D341Med (cell line): ENCODE measurements at regions not wholly inside any gene's neighbourhood (a gene's known extent, or its start where the extent isn't known, plus 50 kb on each side); places are given as distances from the start of the nearest gene placed in this dataset.

Experiments used
- DNase-seq: peaks from one replicate; pipeline ENCODE4 v3.0.0; 2012; ENCODE audit warnings: low spot score

DNA sequence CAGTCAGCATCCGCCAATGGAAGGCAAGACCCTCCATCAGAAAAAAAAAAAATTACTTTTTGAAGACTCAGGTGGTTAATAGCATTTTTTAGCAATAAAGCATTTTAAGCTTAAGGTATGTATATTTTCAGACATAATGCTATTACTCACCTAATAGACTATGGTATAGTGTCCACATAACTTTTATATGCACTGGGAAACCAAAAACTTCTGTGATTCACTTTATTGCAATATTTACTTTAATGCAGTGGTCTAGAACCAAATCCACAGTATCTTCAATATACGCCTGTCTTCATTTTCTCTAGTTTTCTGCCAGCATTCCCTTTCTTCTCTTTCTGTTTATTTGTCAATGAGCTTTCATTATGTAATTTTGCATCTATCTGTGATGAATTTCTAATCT lies 418.1 kb downstream of the SLITRK6 start:
- no peak for DNase-seq

DNA sequence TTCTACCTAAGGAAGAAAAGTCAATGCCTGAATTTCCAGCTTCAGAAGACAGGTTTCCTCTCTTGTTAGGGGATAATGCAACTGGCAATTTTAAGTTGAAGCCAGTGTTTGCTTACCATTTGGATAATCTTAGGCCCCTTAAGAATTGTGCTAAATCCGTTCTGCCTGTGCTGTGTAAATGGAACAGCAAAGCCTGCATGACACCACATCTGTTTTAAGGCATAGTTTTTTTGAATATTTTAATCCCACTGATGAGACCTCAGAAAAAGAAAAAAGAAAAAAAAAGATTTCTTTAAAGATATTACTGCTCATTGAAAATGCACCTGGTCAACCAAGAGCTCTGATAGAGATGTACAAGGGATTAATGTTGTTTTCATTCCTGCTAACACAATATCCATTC lies 419.2 kb downstream of the SLITRK6 start:
- DNase-seq = no peak

DNA sequence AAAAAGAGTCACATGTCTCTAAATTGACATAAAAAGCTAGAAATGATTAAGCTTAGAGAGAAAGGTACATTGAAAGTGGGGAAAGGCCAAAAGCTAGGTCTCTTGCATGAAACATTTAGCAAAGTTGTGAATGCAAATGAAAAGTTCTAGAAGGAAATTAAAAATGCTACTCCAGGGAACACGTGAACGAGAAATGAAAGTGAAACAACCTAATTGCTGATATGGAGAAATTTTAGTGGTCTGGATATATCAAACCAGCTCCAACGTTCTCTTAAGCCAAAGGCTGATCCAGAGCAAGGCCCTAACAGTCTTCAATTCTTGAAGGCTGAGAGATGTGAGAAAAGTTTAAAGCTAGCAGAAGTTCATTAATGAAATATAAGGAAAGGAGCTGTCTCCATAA lies 419.8 kb downstream of the SLITRK6 start:
- DNase-seq = no peak

DNA sequence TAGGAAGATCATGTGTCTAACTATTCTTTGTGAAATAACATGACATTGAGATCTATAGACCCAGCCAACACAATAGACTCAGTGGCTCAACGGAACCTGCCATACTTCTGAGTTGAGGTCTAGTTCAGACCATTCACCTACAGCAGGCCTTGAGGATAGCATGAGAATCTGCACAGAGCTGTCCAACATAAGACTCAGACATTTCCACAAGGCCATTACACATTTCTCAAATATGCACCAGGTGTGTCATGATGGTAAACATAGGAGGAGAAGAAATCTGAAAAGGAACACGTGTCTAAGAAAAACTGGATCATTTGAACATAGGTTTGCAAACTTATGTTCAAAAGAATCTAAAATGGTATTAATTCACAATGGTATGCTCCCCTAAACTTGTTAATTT lies 421.4 kb downstream of the SLITRK6 start:
- no peak for DNase-seq

DNA sequence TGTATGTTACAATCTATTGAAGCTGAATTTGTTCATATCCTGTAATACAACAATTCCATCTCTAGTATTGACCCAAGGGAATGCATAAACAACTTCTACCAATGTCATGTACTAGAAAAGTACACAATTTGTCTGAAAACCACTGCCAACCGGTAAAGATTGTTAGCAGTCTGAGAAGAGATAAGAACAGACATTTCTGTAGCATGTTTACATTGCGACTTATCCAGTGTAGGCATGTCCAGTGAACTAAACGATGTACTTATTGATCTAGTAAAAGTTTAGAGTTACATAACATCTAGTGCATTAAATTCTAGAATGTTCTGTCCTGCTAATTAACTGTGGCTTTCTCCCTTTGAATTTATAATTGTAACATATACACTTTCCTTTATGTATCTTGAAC lies 425.9 kb downstream of the SLITRK6 start:
- no peak for DNase-seq

DNA sequence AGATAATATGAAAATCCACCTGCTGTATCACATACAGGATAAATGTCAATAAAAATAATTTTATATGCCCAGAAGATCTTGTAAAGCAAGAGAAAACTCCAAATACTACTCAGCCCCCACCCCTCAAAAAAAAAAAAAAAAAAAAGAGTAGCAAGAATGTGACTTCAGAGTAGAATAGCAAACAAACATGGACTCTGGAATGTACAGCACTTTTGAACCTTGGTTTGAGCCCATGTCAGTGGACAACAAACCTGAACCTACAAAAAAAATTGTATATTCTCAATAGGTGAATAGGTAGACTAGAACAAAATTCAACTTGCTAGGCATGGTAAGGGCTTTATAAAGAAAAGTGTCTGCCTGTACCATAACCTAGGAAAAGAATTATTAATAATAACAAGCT lies 428.0 kb downstream of the SLITRK6 start:
- DNase-seq = no peak

DNA sequence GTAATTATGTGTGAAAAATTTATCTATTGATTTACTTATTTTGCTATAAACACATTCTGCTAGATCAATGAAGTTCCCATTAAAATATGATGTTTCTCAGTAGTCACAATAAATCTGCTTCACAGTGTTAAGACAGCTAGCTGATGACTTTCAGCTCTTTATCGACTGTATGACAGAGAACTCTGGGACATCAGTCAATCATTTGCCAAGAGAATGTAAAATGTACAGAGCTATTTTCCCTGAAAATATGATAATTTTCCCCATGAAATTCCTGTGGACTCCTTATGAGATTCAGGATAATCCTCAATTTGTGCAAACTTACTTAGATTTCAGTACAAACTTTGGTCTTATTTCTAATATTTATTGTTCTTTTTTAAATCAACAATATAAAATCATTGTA lies 430.5 kb downstream of the SLITRK6 start:
- DNase-seq = no peak

DNA sequence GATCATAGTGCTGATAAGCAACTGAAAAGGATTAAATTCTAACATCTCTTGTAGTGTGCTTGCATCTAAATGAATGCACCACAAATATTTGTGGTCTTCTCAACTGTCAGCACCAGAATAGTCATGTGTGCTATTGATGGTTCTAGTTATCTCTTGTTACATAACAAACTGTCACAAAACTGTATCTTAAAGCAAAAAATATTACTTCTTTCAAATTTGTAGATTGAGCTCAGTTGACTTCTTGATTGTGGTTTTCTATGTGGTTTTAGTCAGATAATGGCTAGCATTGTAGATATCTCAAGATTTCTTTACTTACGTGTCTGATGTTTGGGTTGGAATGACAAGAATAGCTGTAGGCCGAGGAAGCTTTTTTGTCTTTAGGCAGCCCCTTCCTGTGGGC lies 431.3 kb downstream of the SLITRK6 start:
- DNase-seq = no peak

DNA sequence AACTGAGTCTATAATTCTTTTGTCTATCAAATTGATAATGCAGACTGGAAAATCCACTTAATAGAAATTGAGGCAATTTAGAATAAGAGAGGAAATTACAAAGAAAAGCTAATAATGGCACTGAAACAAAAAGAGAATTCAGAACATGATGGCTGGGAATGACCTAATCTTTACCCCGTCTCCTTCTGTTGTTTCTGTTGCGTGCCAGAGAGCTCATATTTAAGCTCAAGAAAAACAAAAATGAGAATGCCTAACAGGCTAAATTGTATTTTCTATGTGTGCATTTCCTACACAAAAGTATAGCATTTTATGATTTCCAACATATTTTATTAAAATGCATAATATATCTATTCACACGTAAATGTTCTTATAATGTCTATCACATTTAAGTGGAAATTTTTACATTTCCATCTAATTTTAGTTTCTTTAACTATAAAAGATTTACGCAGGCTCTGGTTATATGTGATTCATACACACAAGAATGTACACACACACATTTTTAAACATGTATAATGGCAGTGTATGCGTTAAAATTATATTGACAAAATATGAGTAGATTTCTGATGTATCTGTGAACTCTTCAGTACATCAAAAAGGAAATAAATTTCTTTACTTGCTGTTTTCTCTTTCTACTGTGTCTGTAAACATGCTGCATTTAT lies 432.3 kb downstream of the SLITRK6 start:
- no peak for DNase-seq

DNA sequence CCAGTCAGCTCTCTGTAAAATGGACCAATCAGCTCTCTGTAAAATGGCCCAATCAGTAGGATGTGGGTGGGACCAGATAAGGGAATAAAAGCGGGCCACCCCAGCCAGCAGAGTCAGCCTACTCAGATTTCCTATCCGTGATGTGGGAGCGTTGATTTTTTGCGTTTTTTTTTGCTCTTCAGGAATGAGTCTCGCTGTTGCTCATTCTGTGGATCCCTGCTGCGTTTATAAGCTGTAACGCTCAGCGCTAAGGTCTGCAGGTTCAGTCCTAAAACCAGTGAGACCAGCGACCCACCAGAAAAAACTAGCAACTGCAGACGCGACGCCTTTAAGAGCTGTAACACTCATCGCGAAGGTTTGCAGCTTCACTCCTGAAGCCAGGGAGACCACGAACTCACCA lies 435.7 kb downstream of the SLITRK6 start:
- no peak for DNase-seq

DNA sequence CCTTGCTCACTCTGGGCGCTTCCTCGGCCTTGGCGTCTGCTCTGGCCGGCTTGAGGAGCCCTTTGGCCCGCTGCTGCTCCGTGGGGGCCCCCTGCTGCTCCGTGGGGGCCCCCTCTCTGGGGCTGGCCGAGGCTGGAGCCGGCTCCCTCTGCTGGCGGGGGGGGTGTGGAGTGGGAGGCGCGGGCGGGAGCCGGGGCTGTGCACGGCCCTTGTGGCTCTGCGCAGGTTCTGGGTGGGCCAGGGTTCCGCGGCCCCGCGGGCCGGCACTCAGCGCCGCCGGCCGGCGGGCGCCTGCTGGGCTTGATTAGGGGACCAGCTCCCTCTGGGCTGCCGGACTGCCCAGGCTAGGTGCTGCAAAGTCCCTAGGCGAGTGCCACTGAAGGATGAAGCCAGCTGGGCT lies 436.2 kb downstream of the SLITRK6 start:
- DNase-seq = no peak

DNA sequence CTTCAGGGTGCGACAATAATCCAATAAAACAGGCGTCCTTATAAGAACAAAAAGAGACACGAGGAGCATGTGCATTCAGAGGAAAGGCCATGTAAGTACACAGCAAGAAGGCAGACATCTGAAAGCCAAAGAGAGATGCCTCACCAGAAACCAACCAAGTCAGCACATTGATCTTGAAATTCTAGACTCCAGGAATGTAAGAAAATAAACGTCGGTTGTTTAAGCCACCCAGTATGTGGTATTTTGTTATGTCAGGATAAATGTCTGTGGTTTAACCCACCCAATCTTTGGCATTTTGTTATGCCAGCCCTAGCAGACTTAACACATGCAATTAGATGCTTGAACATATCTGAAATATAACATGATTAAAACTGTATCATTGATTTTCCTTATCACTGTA lies 452.0 kb downstream of the SLITRK6 start:
- no peak for DNase-seq

DNA sequence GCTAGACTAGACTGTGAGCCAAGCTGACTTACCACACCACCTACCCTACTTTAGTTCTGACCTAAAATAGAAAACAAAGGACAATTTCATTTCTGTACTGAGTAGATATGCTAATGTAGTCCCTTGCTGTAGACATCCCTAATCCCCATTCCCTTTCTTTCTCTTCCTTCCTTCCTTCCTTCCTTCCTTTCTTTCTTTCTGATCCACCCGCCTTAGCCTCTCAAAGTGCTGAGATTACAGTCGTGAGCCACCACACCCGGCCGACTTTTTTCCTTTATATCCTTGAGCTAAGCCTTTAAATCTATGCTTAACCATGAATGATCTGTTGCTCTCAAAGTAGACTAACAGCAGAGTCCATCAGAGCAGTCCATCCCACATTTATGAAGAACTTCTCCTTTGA lies 465.0 kb downstream of the SLITRK6 start:
- no peak for DNase-seq

DNA sequence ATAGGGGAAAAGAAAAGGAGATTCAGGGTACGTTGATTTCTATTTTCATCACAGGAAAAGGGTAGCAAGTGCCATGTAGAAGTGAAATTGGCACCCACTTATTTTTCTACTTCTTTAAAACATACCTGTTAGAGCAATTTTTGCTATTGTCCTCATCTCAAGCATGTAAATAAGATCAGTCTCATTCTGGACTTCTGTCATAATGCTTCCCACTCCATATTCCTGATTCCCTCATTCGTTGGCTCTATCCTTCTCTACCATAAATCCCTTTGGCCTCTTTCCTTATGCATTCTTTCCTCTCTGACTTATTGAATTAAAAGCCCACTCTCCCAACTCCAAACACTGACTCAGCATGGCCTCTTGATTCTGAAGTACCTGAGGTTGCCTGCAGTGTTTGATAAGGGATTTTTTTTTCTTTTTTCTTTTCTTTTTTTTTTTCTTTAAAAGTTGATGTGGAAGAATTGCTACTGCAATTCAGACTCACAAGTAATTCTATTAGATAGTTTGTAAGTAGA lies 465.7 kb downstream of the SLITRK6 start:
- DNase-seq = no peak

DNA sequence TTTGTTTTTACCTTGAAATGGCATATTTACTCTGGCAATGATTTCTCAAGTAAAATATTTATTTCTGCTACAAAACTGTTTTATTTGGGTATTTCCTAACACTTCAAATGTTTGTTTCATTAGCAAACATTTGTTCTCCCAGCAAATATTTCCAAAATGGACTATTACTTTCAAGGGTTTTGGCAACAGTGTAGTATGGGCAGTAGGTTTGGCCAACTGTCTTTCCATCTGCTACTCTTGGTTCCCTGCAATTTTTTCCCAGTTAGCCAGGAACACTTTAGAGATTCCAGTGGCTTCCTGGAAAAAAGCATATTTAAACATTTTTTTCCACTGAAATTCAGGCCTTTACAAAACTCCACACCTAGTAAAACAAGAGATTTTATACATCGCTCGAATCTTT lies 466.6 kb downstream of the SLITRK6 start:
- DNase-seq = no peak

DNA sequence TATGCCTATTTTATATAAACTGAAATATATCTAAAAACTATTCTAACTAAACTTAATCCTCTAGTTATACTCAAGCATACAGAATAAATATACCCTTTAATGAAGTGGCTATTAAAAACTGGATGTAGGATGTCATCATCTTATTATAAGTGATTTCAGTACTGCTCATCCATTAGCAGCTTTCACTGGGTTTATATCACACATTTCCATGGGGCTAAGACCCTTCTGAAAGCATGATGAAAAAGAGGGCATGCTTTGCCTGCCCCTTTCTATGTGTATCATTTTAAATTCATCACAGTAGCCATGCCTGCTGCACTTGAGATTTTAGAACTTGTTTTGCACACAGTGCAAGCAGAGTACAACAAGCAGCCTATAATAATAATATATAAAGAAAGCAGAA lies 477.5 kb downstream of the SLITRK6 start:
- no peak for DNase-seq

DNA sequence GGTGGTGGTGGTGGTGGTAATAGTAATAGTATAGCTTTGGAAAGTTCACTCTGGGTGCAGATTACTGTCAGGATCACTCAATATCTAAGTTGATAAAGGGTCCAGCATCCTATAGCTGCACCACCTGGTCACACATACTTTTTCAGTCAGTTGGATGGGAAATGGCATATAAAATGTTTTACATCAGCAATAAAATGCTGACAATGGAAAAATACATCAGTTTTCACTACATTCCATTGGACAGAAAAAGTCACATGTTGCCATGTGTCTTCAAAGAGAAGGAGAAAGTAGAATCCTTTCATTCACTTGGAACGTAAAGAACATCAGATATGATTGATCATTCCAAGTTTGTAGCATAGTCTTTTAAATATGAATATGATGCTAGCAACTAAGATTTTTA lies 481.4 kb downstream of the SLITRK6 start:
- no peak for DNase-seq

DNA sequence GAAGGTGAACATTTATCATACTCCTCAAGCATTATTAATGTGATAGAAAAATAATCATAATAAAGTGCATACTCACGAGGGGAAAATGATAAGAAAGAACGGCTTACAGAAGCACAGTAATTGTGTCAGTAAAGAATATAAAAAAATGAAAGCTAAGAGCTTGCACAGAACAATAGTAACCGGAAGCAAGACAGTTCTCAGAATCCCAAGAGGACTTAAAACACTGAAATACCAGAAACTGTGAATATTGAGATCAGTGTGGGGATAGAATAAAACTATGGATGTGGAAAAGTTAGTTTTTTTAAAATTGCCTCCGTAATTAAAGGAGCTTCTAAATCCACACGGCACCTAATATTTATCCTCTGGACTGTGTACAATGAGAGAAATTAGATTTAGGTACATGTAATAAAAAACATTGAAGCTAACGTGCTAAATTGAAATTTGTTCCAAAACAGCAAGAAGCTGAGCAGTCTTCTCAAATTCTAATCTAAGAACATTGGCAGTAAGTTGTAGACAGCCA lies 482.7 kb downstream of the SLITRK6 start:
- DNase-seq = no peak

DNA sequence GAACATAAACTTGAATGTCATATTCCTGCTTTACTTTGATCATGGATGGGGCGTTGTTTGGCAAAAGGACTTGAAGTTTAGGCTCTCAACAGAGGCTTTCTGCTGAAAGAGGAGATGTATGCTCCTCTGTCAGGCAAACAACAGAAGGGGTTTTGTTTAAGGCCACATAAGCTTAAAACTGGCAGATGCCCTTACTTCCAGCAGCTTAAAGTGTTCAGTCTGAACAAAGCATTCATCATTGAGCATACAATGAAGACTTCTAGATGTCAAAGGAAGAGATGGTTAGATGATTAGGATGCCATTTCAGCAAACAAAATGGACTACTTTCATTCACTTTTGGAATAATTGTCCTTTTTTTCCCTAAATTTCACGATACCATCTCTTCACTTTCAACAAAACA lies 484.5 kb downstream of the SLITRK6 start:
- DNase-seq = peak; percentile 45

DNA sequence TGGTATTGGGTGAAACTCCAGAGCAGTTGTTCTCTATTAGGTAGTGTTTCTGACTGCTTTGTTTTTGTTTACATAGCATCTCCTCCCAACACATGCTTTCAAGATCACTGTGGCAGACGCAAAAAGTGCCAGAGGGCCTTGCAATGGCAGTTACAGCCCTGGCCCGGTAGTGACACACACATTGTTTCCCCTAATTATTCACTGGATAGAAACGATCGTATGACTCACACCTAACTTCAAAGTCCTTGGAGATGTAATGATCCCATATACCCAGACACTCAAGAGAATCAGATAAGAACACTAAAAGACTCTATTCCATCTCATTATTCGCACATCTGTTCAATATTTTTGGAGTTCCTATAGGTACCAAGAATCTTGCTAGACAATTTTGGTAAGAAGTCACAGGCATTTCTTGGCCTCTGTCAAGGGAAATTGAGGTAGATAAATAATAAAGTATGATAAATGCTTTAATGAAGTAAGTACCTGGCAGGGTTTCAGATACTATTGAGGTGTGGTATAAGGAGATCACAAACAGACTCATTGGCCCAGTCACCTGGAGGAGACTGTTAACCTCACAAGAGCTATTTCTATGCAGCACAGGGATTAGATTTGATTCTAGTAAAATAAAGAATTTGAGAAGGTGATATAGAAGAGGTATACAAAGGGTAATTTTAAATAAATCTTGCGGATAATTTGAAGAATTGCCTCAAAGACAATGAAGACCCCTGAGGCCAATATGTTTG lies 485.3 kb downstream of the SLITRK6 start:
- no peak for DNase-seq

DNA sequence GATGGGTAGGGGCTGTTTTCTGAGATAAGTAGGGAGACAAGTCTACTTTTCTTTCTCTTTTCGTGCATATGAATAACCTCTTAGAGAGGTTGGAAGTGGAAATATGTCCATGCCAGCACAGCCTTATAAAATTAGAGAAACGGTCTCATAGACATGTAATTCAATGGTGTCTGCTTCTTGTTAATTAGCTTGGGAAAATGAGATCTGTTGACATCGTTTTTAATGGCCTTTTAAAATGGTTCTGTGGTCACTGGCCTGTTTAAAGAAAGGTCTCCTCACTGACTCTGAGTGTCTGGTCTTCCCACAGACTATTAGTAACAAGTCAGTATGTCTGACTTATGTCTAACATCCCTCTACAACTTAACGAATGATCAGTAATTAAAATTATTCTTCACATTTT lies 487.1 kb downstream of the SLITRK6 start:
- no peak for DNase-seq

DNA sequence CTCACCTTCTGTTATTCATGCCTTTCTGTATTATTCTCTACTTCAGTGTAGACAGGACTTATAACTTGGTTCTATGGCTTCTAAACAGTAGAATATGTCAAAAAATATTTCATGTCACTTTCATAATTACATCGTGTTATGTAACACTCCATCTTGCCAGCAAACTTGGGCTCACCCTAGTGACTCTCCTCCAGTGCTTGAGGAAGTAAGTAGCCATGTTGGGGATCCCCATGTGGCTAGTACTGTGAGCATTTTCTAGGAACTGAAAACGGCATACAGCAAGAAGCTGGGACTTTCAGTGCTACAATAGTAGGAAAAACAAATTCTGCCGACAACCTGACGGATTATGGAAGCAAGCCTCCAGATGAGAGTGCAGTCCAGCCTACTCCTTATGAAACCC lies 495.6 kb downstream of the SLITRK6 start:
- DNase-seq = no peak

DNA sequence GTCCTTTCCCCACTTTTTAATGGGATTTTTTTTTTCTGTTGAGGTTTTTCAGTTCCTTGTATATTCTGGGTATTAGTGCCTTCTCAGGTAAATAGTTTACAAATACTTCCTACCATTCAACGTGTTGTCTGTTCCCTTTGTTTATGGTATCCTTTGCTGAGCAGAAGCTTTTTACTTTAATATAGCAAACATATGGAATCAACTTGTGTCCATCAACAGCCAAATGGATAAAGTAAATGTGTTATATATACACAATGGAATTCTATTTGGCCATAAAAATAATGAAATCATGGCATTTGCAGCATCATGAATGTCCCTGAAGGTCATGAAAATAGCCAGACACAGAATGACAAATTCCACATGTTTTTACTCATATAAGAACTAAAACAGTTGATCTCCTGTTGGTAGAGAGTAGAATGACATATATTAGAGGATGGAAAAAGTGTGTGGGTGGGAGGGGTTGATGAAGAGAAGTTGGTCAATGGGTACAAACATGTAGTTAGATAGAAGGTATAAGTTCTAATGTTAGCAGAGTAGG lies 500.8 kb downstream of the SLITRK6 start:
- DNase-seq = no peak
